ENCODE measurements at regions not wholly inside any gene's neighbourhood (a gene's known extent, or its start where the extent isn't known, plus 50 kb on each side); places are given as distances from the start of the nearest gene placed in this dataset.

DNA sequence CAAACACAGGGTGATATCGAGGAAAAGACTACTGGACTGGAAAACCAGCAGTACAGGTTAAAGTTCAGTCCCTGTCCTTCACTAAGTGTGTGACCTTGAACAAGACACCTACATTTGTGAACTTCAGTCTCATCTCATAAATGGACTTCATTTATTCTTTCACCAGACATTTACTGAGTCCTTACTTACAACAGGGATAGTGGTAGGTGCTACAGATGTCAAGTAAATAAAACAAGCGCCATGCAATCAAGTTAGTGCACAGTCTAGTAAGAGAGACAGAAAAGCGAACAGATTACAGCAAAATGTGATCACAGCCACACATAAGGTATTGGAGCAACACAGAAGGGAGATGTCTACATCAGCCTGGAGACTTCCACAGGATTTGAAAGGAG, 413.2 kb downstream of the ACTL7B start:
- intact Hi-C loops (cut with DNase I): no loop called here
- no peak overlapping the region for H3K27ac ChIP-seq
- no peak for DNase-seq
- H3K36me3 ChIP-seq (replicated peaks in 1 of 2): no peaks in the 10 kb centered on the region
- no peak overlapping the region for H3K4me3 ChIP-seq
- peaks cover 13% of the 10 kb centered on the region in 2 donors for H3K4me1 ChIP-seq (replicated peaks in 1 of 2)
- TF ChIP-seq CTCF (IDR thresholded peaks at IDR 0.05) (no peak), POLR2A (IDR thresholded peaks at IDR 0.05) (no peak)
- 82 to 89% (median 84%) methylated on average over 3 of the region's 3 CpGs for WGBS, 4 donors
- H3K9me3 ChIP-seq (replicated peaks in 1 of 3): no peaks in the 10 kb centered on the region
- H3K27me3 ChIP-seq: peaks cover 5% of the 10 kb centered on the region

DNA sequence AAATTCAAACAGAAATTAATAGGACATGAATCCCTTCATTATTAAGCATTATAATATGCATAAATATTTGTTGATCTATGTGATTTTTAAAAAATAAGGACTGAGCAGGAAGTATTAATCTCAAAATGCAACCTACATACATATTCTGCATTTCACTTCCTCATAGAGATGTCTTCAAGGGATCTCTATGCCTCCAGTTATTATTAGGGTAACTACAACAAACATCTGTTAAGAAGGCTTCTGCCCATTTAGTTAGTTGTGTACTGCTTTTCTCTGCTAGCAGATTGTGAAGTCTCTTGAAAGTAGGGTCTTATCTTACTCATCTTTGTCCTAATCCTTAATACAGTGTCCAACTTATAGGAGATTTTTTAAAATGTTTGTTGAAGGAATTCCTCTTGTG, 414.1 kb downstream of the ACTL7B start:
- Histone ChIP-seq H3K36me3 (replicated peaks in 1 of 2) (no peaks in the 10 kb centered on the region), H3K9me3 (replicated peaks in 1 of 3) (no peaks in the 10 kb centered on the region), H3K4me3 (no peak overlapping the region), H3K27ac (no peak overlapping the region), H3K27me3 (peaks cover 5% of the 10 kb centered on the region), H3K4me1 (replicated peaks in 1 of 2) (peaks cover 13% of the 10 kb centered on the region in 2 donors)
- TF ChIP-seq POLR2A (IDR thresholded peaks at IDR 0.05): no peak
- TF ChIP-seq CTCF (IDR thresholded peaks at IDR 0.05): no peak
- intact Hi-C loops (cut with DNase I): no loop called here
- no peak for DNase-seq

DNA sequence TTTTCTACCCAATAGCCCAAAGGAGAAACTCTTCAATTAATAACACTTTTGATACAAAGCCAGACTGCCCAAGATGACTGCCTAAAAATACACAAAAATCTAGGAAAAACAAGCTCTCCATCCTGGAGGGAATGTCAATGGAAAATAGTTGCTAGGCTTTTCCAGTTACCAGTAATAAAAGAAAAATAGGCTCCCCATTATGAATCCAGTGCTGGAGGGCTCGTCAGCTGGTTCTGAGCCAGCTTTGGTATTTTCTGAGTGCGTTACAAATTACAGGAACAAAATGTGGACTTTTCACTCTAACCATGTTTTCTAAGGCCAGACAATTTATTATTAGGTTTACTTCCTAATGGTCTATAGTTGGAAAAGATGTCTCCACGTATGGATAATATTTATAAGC, 414.5 kb downstream of the ACTL7B start:
- Histone ChIP-seq H3K9me3 (replicated peaks in 1 of 3) (no peaks in the 10 kb centered on the region), H3K4me1 (replicated peaks in 1 of 2) (peaks cover 13% of the 10 kb centered on the region in 2 donors), H3K27ac (no peak overlapping the region), H3K36me3 (replicated peaks in 1 of 2) (no peaks in the 10 kb centered on the region), H3K4me3 (no peak overlapping the region), H3K27me3 (peaks cover 5% of the 10 kb centered on the region)
- WGBS, 4 donors: 62 to 71% (median 67%) methylated on average over 3 of the region's 3 CpGs
- TF ChIP-seq POLR2A (IDR thresholded peaks at IDR 0.05) (no peak), CTCF (IDR thresholded peaks at IDR 0.05) (no peak)
- intact Hi-C loops (cut with DNase I): no loop called here
- no peak for DNase-seq

- no peak overlapping the region for H3K4me3 ChIP-seq
- WGBS, 4 donors: 71 to 79% (median 78%) methylated on average over 3 of the region's 3 CpGs
- H3K9me3 ChIP-seq (replicated peaks in 1 of 3): no peaks in the 10 kb centered on the region
- H3K4me1 ChIP-seq (replicated peaks in 1 of 2): peaks cover 13% of the 10 kb centered on the region in 2 donors
- no peaks in the 10 kb centered on the region for H3K36me3 ChIP-seq (replicated peaks in 1 of 2)
- no peak overlapping the region for H3K27ac ChIP-seq
- intact Hi-C loops (cut with DNase I): loop anchor here in 1 of 2 donors (10.0 kb wide), 1 partner anchor 955 kb away; the partner anchor contains the start of gene KLF4
- H3K27me3 ChIP-seq: peaks cover 5% of the 10 kb centered on the region
- TF ChIP-seq CTCF (IDR thresholded peaks at IDR 0.05) (no peak), POLR2A (IDR thresholded peaks at IDR 0.05) (no peak)
- DNase-seq: no peak
Observed at GRCh38 chr9:108439947-108440346, 415.8 kb downstream of the ACTL7B start.

All from adrenal gland (tissue), 9 donors.